Spleen (tissue), 11 donors: ENCODE measurements at regions not wholly inside any gene's neighbourhood (a gene's known extent, or its start where the extent isn't known, plus 50 kb on each side); places are given as distances from the start of the nearest gene placed in this dataset.

Source experiments
- DNase-seq: peaks from one replicate; pipeline ENCODE4 v3.0.0-alpha.2; 2020
- H3K27ac ChIP-seq, 8 donors: fragments of 200-600 bp; sonication (generic) in 7 of 8; 1 replicate in 4 of 8; 2 replicates in 4 of 8; pipeline versions ENCODE4 v1.5.0 to v1.8.0; 2016 to 2021; ENCODE audit warnings: inconsistent platforms in 4 of 8, mild to moderate bottlenecking in 4 of 8, moderate library complexity in 1 of 8
- H3K27me3 ChIP-seq, 7 donors: fragments of 200-600 bp; sonication (generic) in 6 of 7; replicated peaks in 1 of 7; 1 replicate in 4 of 7; 2 replicates in 3 of 7; pipeline versions ENCODE4 v1.5.0 to v1.8.0; 2016 to 2021; ENCODE audit warnings: inconsistent platforms in 3 of 7, mild to moderate bottlenecking in 1 of 7
- H3K36me3 ChIP-seq, 6 donors: fragments of 200-600 bp; sonication (generic) in 5 of 6; 1 replicate in 4 of 6; 2 replicates in 2 of 6; pipeline versions ENCODE4 v1.5.0 to v1.8.0; 2016 to 2021; ENCODE audit warnings: inconsistent platforms in 2 of 6
- H3K4me1 ChIP-seq, 6 donors: fragments of 200-600 bp; sonication (generic) in 5 of 6; 1 replicate in 3 of 6; 2 replicates in 3 of 6; pipeline versions ENCODE4 v1.5.0 to v1.8.0; 2016 to 2021; ENCODE audit warnings: inconsistent platforms in 3 of 6
- H3K4me3 ChIP-seq, 8 donors: fragments of 200-600 bp; sonication (generic) in 7 of 8; 1 replicate in 4 of 8; 2 replicates in 4 of 8; pipeline versions ENCODE4 v1.5.0 to v1.8.0; 2016 to 2021; ENCODE audit warnings: inconsistent platforms in 4 of 8, mild to moderate bottlenecking in 4 of 8, moderate library complexity in 2 of 8
- H3K9me3 ChIP-seq, 8 donors: fragments of 200-600 bp; sonication (generic) in 7 of 8; 1 replicate in 4 of 8; 2 replicates in 4 of 8; pipeline versions ENCODE4 v1.5.0 to v1.8.0; 2016 to 2021; ENCODE audit warnings: inconsistent platforms in 4 of 8
- CTCF ChIP-seq, 11 experiments: fragments of 200-600 bp in 7 of 11; fragments of 450-650 bp in 4 of 11; sonication (generic) in 4 of 11; IDR thresholded peaks in 8 of 11; conservative IDR thresholded peaks in 3 of 11; 1 replicate in 7 of 11; 2 replicates in 4 of 11; pipeline versions ENCODE4 v1.4.0 to v1.8.0; 2016 to 2021; ENCODE audit warnings: antibody characterized with exemption in 11 of 11, inconsistent platforms in 4 of 11, mild to moderate bottlenecking in 1 of 11
- POLR2A ChIP-seq, 3 donors: fragments of 450-650 bp; IDR thresholded peaks; one replicate each; pipeline ENCODE4 v1.5.1; 2017; ENCODE audit warnings: antibody characterized with exemption in 3 of 3, mild to moderate bottlenecking in 1 of 3
- POLR2AphosphoS5 ChIP-seq, 3 donors: sonication (generic); formaldehyde crosslinking; IDR thresholded peaks; one replicate each; pipeline ENCODE4 v1.5.1; 2017; ENCODE audit warnings: antibody characterized with exemption in 3 of 3
- WGBS, 5 donors: extraction: QIAGEN DNeasy Blood & Tissue Kit in 3 of 5; methylation state at CpG; one replicate each; pipeline versions ENCODE4 v1.1.5 to v1.1.7; 2013 to 2018; 5-methylcytosine and 5-hydroxymethylcytosine counted together
- intact Hi-C: fragments of 100-400 bp; cut with DNase I; formaldehyde crosslinking; loops from one replicate; pipeline ENCODE4 v1.15.0; 2023; ENCODE audit warnings: low total_unique reads
- donor health status: healthy with polysubstance abuse.
- donor health status: DM: no; HTN: no; CAD: no; lungs with moderate emphysema.
- donor health status: DM: no; HTN: no; CAD: no.
- donor health status: Bipolar disorder and iron deficiency.
- donor health status: healthy.
- donor health status: DM: no; HTN: no; CAD: no.
- donor health status: DM: yes; HTN: yes; CAD: no.

- TF ChIP-seq POLR2A (IDR thresholded peaks at IDR 0.05), result no peak
- Histone ChIP-seq H3K4me3 (no peak overlapping the region), H3K27ac (no peak overlapping the region), H3K9me3 (no peaks in the 10 kb centered on the region), H3K36me3 (no peaks in the 10 kb centered on the region), H3K27me3 (no peaks in the 10 kb centered on the region), H3K4me1 (peaks cover 8 to 70% (median 15%) of the 10 kb centered on the region in 6 donors)
- intact Hi-C loops, result no loop called here
- DNase-seq, result no peak
Observed at GRCh38 chr7:18313965-18314364, 181.6 kb upstream of the HDAC9 start.

- Histone ChIP-seq H3K4me1 (peaks cover 0 to 70% (median 12%) of the 10 kb centered on the region in 6 donors), H3K36me3 (no peaks in the 10 kb centered on the region), H3K27me3 (no peaks in the 10 kb centered on the region), H3K4me3 (no peak overlapping the region), H3K27ac (no peak overlapping the region), H3K9me3 (no peaks in the 10 kb centered on the region)
- intact Hi-C loops, result no loop called here
- no peak for TF ChIP-seq CTCF (IDR thresholded peaks at IDR 0.05 in 8 of 11, conservative IDR thresholded peaks at IDR 0.05 in 3 of 11)
- TF ChIP-seq POLR2AphosphoS5 (IDR thresholded peaks at IDR 0.05), result no peak
- no peak for TF ChIP-seq POLR2A (IDR thresholded peaks at IDR 0.05)
- no peak for DNase-seq
- 82 to 95% (median 86%) methylated on average over 2 of the region's 2 CpGs for WGBS, 5 donors
Observed at GRCh38 chr7:18315241-18315640, 180.3 kb upstream of the HDAC9 start.

GRCh38 chr7:18317941-18318340 is 177.6 kb upstream of the HDAC9 start:
- H3K4me1 ChIP-seq, result peaks cover 0 to 59% (median 15%) of the 10 kb centered on the region in 6 donors
- no peaks in the 10 kb centered on the region for H3K36me3 ChIP-seq
- no peaks in the 10 kb centered on the region for H3K9me3 ChIP-seq
- no peak for DNase-seq
- peak overlapping the region in 3 of 8 donors; percentile 7 to 36 (median 30) for H3K27ac ChIP-seq
- intact Hi-C loops, result no loop called here
- no peak overlapping the region for H3K4me3 ChIP-seq
- TF ChIP-seq POLR2AphosphoS5 (IDR thresholded peaks at IDR 0.05), result no peak
- no peak for TF ChIP-seq POLR2A (IDR thresholded peaks at IDR 0.05)
- no peak for TF ChIP-seq CTCF (IDR thresholded peaks at IDR 0.05 in 8 of 11, conservative IDR thresholded peaks at IDR 0.05 in 3 of 11)
- H3K27me3 ChIP-seq, result no peaks in the 10 kb centered on the region
- 92 to 99% (median 95%) methylated on average over 2 of the region's 2 CpGs for WGBS, 5 donors

GRCh38 chr7:18320422-18320821 is 175.1 kb upstream of the HDAC9 start:
- intact Hi-C loops, result loop anchor here (10.0 kb wide), 1 partner anchor 106 kb away; no protein-coding TSS in a partner anchor
- H3K4me1 ChIP-seq, result peaks cover 0 to 50% (median 13%) of the 10 kb centered on the region in 6 donors
- no peaks in the 10 kb centered on the region for H3K36me3 ChIP-seq
- WGBS, 5 donors, result 70 to 82% (median 79%) methylated on average over 4 of the region's 4 CpGs
- peak overlapping the region in 2 of 8 donors; percentile 15 to 43 for H3K27ac ChIP-seq
- no peak for DNase-seq
- H3K4me3 ChIP-seq, result no peak overlapping the region
- no peaks in the 10 kb centered on the region for H3K9me3 ChIP-seq
- no peaks in the 10 kb centered on the region for H3K27me3 ChIP-seq
- TF ChIP-seq CTCF (IDR thresholded peaks at IDR 0.05 in 8 of 11, conservative IDR thresholded peaks at IDR 0.05 in 3 of 11), result no peak
- TF ChIP-seq POLR2A (IDR thresholded peaks at IDR 0.05), result no peak
- no peak for TF ChIP-seq POLR2AphosphoS5 (IDR thresholded peaks at IDR 0.05)
